Fibroblast of skin of right biceps (primary cell): ENCODE measurements at regions not wholly inside any gene's neighbourhood (a gene's known extent, or its start where the extent isn't known, plus 50 kb on each side); places are given as distances from the start of the nearest gene placed in this dataset.
"Not testable (repeated sequence)": the region's sequence is repeated elsewhere in the genome, so short reads cannot be mapped to it uniquely, and the experiment has no call there.

ENCODE experiments used
- DNase-seq: peaks from one replicate; pipeline ENCODE4 v3.0.0-alpha.2; 2013

DNA sequence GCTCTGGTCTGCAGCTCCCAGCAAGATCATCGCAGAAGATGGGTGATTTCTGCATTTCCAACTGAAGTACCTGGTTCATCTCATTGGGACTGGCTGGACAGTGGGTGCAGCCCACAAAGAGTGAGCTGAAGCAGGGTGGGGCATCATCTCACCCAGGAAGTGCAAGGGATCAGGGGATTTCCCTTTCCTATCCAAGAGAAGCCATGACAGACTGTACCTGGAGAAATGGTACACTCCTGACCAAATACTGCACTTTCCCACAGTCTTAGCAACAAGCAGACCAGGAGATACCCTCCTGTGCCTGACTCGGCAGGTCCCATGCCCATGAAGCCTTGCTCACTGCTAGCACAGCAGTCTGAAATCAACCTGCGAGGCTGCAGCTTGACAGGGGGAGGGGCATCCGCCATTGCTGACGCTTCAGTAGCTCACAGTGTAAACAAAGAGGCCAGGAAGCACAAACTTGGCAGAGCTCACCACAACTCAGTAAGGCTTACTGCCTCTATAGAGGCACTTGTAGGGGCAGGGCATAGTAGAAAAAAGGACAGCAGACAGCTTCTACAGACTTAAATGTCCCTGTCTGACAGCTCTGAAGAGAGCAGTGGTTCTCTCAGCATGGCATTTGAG, 60.5 kb downstream of the AREG start:
- DNase-seq, result peak; percentile 28

DNA sequence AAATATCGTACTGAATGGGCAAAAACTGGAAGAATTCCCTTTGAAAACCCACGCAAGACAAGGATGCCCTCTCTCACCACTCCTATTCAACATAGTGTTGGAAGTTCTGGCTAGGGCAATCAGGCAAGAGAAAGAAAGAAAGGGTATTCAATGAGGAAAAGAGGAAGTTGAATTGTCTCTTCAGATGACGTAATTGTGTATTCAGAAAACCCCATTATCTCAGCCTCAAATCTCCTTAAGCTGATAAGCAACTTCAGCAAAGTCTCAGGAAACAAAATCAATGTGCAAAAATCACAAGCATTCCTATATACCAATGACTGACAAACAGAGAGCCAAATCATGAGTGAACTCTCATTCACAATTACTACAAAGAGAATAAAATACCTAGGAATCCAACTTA, 64.4 kb downstream of the AREG start:
- not testable (repeated sequence) for DNase-seq

- DNase-seq, result no peak
Measured at GRCh38 chr4:74516303-74516702, 71.4 kb downstream of the AREG start.

GRCh38 chr4:74517996-74518395, 73.1 kb downstream of the AREG start:
- DNase-seq, result no peak

DNA sequence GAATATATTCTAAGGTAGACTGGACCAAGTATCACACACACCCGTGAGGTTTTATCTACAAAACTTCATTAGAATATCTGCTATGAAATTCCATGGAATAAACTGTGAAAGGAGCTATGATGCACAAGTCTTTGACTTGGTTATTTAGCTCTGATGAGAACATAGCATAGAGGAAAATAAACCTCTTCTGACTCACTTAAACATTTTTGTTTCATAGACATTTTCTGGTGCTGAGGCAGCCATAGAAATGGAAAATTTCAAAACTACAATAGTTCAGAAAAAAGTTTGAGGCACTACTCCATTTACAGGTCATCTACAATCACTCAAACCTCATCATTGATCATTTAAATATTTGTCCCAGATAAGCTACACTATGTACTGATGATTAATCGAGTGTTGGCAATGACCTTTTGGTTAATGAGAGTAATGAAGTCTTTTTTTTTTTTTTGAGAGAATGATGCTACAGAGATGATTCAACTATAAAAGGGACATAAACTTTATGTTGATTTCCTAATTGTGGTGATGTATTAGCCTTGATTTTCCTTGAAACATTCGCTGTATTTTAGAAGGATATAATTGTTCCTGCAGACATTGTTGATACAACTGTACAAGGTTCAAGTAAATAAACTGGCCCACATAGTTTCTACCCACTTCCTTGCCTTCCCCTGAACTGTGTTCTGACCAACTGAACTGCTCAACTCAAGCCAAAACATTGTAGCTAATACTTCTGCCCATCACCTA, 77.5 kb downstream of the AREG start:
- DNase-seq, result no peak

DNA sequence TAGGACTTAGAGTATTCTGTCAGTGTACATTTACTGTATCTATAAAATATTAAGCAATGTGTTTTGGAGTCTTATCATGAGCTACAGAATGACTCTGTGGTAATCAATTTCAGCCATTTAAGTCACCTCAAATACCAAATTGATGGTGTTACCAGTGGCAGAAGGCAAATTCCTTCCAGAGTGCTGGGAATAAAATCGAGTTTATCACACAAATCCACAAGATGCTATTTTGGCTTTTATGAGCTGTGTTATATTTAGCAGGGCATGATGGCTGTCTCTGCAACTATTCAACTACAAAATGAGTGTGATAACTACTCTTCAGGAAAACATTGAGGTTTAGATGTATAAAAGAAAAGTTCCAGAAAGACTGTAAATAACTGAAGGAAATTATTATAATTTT, 78.2 kb downstream of the AREG start:
- no peak for DNase-seq

GRCh38 chr4:74524985-74525384, 80.0 kb downstream of the AREG start:
- DNase-seq, result no peak

DNA sequence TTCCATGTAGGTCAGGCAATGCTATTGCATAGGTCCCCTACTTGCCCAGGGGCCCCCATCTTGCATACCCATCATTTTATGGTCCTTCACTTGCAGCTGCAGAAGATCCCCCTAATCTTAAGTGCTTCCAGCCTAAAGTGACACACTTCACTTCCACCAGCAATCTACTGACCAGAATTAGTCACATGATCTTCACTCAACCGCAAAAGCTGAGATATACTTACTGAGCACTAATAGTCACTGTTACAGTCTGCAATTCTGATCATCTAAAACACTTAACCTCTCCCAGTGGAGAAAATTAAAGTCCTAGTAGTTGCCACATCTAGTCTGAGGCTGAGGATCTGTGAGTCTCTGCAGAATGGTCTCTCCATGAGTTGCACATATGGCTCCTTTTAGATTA, 82.1 kb downstream of the AREG start:
- DNase-seq, result no peak

DNA sequence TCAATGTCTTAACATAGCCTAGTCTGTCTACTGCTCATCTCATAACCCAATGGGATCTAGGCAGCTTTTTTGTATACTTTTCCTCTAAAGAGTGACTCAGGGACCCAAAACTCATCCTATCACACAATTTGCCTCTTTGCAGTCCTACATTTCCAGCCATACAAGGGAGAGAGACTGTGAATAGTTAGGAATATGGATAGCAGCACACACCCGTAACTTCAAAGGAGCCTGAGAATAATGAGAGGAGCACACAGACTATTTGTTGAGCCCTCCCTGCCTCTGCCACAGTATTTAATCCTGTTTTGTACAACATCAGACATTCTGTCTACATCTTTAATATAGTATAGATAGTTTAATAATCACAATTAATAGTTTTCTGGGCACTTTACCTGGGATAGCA, 83.2 kb downstream of the AREG start:
- DNase-seq, result no peak

DNA sequence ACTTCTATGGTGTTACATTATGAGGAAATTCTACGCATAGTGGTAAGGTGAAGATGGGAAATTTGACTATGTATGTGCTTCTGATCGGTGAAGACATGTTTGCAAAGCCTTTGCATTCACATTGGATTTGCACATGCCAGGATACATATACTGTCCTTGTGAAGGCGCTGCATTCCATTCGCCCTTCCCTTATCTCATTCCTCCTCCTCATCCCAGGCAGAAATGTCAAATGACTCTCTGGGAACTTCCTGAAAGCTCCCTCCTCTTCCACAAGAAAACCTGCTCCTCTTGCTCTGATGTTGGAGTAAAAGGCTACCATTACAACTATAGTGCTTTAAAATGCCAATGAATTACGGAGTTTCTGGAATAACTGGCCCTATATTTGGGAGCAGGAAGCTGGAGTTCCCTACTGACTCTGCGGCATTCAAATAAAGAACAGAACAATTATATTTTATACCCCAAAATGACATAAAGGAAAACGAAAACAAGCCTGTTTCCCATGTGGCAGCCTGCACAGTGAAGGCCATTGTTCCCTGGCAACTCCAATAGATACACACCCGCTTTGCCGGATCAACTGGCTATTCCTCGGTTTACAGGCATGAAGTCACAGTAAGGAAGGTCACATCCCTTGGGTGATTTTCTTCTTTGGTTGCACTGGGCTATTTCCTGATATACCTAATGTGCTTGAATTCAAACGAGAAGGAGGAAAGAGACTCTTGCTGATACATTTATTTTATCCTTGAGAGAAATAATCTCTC, 84.5 kb downstream of the AREG start:
- no peak for DNase-seq

GRCh38 chr4:74531963-74532794, 87.2 kb downstream of the AREG start:
- DNase-seq, result peak; percentile 85

GRCh38 chr4:74534121-74534520, 89.2 kb downstream of the AREG start:
- no peak for DNase-seq

DNA sequence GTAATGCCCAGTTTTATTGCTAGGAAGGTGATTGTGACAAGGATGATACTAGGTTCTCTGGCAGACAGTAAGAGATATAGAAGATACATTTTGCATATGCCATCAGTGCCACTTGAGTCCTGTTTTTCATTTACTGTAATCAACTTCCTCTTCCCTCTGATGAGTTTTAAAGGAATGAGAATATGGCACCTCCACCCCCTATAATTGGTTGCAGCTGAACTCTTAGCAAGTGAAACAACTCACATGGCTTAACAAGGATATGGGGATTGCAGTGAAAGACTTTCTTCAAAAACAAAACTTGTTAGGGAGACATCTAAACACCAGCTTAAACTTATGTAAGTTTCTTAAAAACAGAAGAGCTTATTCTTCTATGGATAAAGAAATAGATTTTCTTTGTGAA, 90.0 kb downstream of the AREG start:
- DNase-seq, result no peak

- no peak for DNase-seq
Measured at GRCh38 chr4:74535512-74535911, 90.6 kb downstream of the AREG start.

GRCh38 chr4:74536557-74536956, 91.6 kb downstream of the AREG start:
- DNase-seq, result no peak

- no peak for DNase-seq
Measured at GRCh38 chr4:74537459-74537858, 92.5 kb downstream of the AREG start.

DNA sequence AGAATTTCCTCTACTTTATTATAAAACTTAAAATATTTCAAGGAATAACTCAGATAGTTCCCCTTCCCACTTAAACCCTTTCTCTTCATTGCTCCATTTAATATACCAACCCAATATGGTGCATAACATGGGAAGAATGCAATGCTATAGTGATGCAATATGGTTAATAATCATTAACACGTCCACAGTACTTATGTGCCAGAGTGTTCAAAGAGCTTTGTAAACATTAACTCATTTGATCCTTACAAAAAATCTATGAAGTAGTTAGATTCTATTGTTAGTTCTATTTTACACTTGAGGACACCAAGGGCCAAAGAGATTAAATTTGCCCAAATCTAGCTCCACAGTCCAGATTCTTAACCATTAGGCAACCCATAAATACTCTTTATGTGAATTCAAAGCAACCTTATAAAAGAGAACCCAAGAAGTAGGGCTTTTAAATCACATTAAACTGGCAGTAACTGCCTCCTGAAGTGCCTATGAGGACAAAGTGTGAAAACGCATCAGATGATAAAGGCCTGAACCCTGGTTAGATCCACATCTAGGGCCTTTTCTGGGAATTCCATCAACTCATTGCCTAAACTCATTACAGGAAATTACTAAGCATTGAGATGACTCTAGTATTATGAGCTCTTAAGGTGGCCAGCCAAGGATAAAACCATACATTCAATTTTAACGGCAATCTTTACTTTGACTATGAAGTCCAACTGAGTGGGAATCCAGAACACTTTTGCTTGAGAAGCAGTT, 94.3 kb downstream of the AREG start:
- peak; percentile 54 for DNase-seq

GRCh38 chr4:74540193-74540592, 95.3 kb downstream of the AREG start:
- DNase-seq, result peak; percentile 67

GRCh38 chr4:74541667-74542066, 96.7 kb downstream of the AREG start:
- DNase-seq, result no peak

- no peak for DNase-seq
Measured at GRCh38 chr4:74543231-74543781, 98.4 kb downstream of the AREG start.

- peak; percentile 80 for DNase-seq
Measured at GRCh38 chr4:74543983-74544382, 99.0 kb downstream of the AREG start.
